ENCODE measurements at regions not wholly inside any gene's neighbourhood (a gene's known extent, or its start where the extent isn't known, plus 50 kb on each side); places are given as distances from the start of the nearest gene placed in this dataset.

DNA sequence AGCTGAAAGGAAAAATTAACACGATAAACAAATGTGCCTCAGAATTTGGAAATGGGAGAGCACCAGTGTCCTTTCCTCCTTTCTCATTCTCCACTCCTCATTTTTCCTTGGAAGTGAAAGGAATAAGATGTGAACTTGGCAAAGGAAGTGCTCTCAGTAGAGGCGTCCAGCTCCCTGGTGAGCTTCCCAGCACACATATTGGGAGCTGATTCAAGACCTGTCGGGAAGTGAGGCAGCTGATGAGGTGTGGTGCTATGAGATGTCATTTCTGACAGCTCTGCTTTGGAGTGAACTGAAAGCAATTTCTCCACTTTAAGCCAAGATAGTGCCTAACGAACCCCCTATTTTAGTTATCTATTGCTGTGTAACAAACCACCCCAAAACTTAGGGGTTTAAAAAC, 238.5 kb upstream of the IRX3 start:
- no peak overlapping the region for H3K27ac ChIP-seq
- H3K36me3 ChIP-seq (ENCODE audit: low read depth): no peaks in the 10 kb centered on the region
- H3K27me3 ChIP-seq (replicated peaks; ENCODE audit: insufficient read depth): no peaks in the 10 kb centered on the region
- in situ Hi-C loops (cut with MboI): no loop called here
- 0 out of 2 replicates have a peak, but pooled peaks cover 4% of the 10 kb centered on the region for H3K4me1 ChIP-seq (ENCODE audit: insufficient read depth)
- WGBS, 2 experiments (ENCODE audit: low coverage in 1 of 2, low lambda C conversion rate in 2 of 2, missing lambda C conversion rate in 2 of 2): 60 to 66% methylated on average over 4 of the region's 4 CpGs
- H3K79me2 ChIP-seq (ENCODE audit: insufficient read depth): no peaks in the 10 kb centered on the region
- no peak overlapping the region for H2AFZ ChIP-seq
- no peaks in the 10 kb centered on the region for H4K20me1 ChIP-seq (ENCODE audit: insufficient read depth)
- TF ChIP-seq EZH2 (IDR thresholded peaks at IDR 0.05; ENCODE audit: insufficient read depth, poor library complexity, severe bottlenecking): no peak
- no peak for TF ChIP-seq EZH2phosphoT487 (IDR thresholded peaks at IDR 0.05; ENCODE audit: insufficient read depth, low read depth)
- H3K9me3 ChIP-seq (ENCODE audit: low read depth): no peaks in the 10 kb centered on the region
- H3K9ac ChIP-seq: no peak overlapping the region
- no peak overlapping the region for H3K4me3 ChIP-seq
- no peak overlapping the region for H3K4me2 ChIP-seq (ENCODE audit: unreplicated experiment)
- no peak for DNase-seq
- H3K9me2 ChIP-seq (ENCODE audit: insufficient read depth): no peaks in the 10 kb centered on the region
- peaks cover 14% of the 10 kb centered on the region for H3F3A ChIP-seq (ENCODE audit: insufficient read depth)

DNA sequence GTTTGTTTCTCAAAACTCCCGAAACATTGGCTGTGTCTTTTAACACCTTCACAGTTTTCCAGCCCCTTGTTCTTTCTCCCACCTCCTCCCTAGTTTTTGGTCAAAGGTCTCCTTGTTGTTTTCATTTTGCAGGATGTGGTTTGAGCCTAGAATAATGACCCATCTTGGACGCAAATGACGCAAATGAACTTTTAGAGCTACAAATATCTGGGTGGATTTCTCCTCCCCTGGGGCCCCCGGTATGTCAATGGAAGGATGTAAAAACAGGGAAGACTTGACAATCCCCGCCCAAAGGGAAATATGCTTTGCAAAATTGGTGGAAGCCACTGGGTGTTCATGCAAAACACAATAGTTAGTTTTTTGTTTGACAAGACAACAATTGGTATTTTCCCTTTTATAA, 236.0 kb upstream of the IRX3 start:
- WGBS, 2 experiments (ENCODE audit: low coverage in 1 of 2, low lambda C conversion rate in 2 of 2, missing lambda C conversion rate in 2 of 2): 79 to 80% methylated on average over 5 of the region's 5 CpGs
- DNase-seq: no peak
- Histone ChIP-seq H3K36me3 (ENCODE audit: low read depth) (no peaks in the 10 kb centered on the region), H3K4me1 (ENCODE audit: insufficient read depth) (0 out of 2 replicates have a peak, but pooled peaks cover 4% of the 10 kb centered on the region), H3K27me3 (replicated peaks; ENCODE audit: insufficient read depth) (no peaks in the 10 kb centered on the region), H4K20me1 (ENCODE audit: insufficient read depth) (no peaks in the 10 kb centered on the region), H3F3A (ENCODE audit: insufficient read depth) (peaks cover 14% of the 10 kb centered on the region), H3K9me2 (ENCODE audit: insufficient read depth) (no peaks in the 10 kb centered on the region), H3K9ac (no peak overlapping the region), H3K9me3 (ENCODE audit: low read depth) (no peaks in the 10 kb centered on the region), H3K4me2 (ENCODE audit: unreplicated experiment) (no peak overlapping the region), H2AFZ (no peak overlapping the region), H3K27ac (no peak overlapping the region), H3K4me3 (no peak overlapping the region), H3K79me2 (ENCODE audit: insufficient read depth) (no peaks in the 10 kb centered on the region)
- TF ChIP-seq EZH2phosphoT487 (IDR thresholded peaks at IDR 0.05; ENCODE audit: insufficient read depth, low read depth) (no peak), EZH2 (IDR thresholded peaks at IDR 0.05; ENCODE audit: insufficient read depth, poor library complexity, severe bottlenecking) (no peak)
- in situ Hi-C loops (cut with MboI): no loop called here

DNA sequence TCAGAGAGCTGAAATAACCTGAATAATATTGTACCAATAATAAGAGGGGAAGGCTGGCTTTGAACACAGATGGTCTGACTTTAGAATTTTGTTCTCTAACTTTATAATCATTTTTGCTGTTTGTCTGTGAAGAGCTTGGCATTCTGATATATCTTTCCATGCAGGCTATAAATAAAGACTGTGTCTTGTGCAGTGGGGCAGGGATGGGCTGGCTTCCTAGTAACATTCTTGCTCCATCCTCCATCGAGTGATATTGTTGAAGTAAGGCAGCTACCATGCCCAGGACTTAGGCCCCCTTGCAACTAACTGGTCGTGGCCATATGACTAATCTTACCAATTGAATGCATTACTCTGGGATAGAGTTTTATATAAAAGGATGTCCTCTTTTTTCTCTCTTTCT, 234.7 kb upstream of the IRX3 start:
- no peaks in the 10 kb centered on the region for H3K9me2 ChIP-seq (ENCODE audit: insufficient read depth)

DNA sequence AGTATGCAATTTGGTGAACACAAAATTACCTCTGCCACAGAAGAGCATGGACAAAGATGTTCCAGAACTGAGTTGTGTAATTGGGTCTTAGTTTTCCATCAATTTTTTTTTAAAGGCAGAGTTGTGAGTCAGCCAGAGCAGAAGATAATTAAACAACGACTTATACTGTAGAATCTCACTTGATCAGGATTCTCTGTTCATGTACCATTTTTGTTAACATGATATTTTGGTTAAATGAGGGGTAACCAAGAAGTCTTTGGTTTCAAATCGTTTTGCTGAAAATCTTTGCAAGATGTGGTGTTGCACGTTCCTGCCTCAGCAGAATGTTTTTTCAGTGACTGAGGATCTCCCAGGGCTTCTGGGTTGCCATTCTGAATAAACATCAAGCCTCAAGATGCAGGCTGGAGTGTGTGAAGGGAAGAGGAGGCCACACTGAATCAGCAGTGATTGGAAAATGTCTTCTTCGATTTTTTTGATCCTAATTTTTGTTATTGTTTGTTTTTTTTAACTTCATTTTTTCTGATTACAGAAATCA, 232.6 kb upstream of the IRX3 start:
- Histone ChIP-seq H3K27me3 (replicated peaks; ENCODE audit: insufficient read depth) (no peaks in the 10 kb centered on the region; the same call in 1 of the 2 replicates), H3K9me2 (ENCODE audit: insufficient read depth) (no peaks in the 10 kb centered on the region), H2AFZ (no peak overlapping the region), H3K27ac (no peak overlapping the region), H4K20me1 (ENCODE audit: insufficient read depth) (no peaks in the 10 kb centered on the region), H3F3A (ENCODE audit: insufficient read depth) (no peaks in the 10 kb centered on the region), H3K79me2 (ENCODE audit: insufficient read depth) (no peaks in the 10 kb centered on the region), H3K4me3 (no peak overlapping the region), H3K4me2 (ENCODE audit: unreplicated experiment) (no peak overlapping the region), H3K9me3 (ENCODE audit: low read depth) (no peaks in the 10 kb centered on the region), H3K36me3 (ENCODE audit: low read depth) (no peaks in the 10 kb centered on the region), H3K9ac (no peak overlapping the region), H3K4me1 (ENCODE audit: insufficient read depth) (no peaks in the 10 kb centered on the region)
- in situ Hi-C loops (cut with MboI): no loop called here
- 42 to 58% methylated on average over 4 of the region's 4 CpGs for WGBS, 2 experiments (ENCODE audit: low coverage in 1 of 2, low lambda C conversion rate in 2 of 2, missing lambda C conversion rate in 2 of 2)
- no peak for DNase-seq
- TF ChIP-seq EZH2phosphoT487 (IDR thresholded peaks at IDR 0.05; ENCODE audit: insufficient read depth, low read depth) (no peak), EZH2 (IDR thresholded peaks at IDR 0.05; ENCODE audit: insufficient read depth, poor library complexity, severe bottlenecking) (no peak)

More for the DNA sequence above, 234.7 kb upstream of the IRX3 start:
- DNase-seq: no peak
- Histone ChIP-seq H3K27me3 (replicated peaks; ENCODE audit: insufficient read depth) (no peaks in the 10 kb centered on the region), H3F3A (ENCODE audit: insufficient read depth) (peaks cover 5% of the 10 kb centered on the region; the same call in 1 of the 2 replicates), H3K4me1 (ENCODE audit: insufficient read depth) (no peaks in the 10 kb centered on the region), H3K9me3 (ENCODE audit: low read depth) (no peaks in the 10 kb centered on the region), H3K36me3 (ENCODE audit: low read depth) (no peaks in the 10 kb centered on the region), H3K4me2 (ENCODE audit: unreplicated experiment) (no peak overlapping the region), H3K9ac (no peak overlapping the region), H3K79me2 (ENCODE audit: insufficient read depth) (no peaks in the 10 kb centered on the region), H3K27ac (no peak overlapping the region), H3K4me3 (no peak overlapping the region), H4K20me1 (ENCODE audit: insufficient read depth) (no peaks in the 10 kb centered on the region), H2AFZ (no peak overlapping the region)
- no peak for TF ChIP-seq EZH2phosphoT487 (IDR thresholded peaks at IDR 0.05; ENCODE audit: insufficient read depth, low read depth)
- 40 to 49% methylated on average over 2 of the region's 2 CpGs for WGBS, 2 experiments (ENCODE audit: low coverage in 1 of 2, low lambda C conversion rate in 2 of 2, missing lambda C conversion rate in 2 of 2)
- in situ Hi-C loops (cut with MboI): no loop called here

DNA sequence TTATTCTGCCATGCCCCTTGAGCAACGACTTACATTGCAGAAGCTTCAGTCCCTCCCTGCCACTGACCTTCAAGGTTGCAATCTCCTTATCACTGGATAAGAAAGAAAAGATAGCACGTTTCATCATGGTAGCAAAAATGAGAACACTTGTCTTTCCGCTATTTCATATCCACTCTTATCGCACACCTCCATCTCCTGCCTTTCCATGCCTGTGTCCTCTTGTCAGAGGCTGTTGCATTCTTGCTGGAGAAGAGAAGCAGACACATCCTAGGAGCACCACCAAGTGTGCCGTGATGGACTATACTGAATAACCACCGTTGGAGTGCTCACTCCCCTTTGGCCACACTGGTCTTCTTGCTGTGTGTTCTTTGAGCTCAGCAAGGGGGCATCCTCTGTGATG, 230.6 kb upstream of the IRX3 start:
- Histone ChIP-seq H3K9ac (no peak overlapping the region), H3F3A (ENCODE audit: insufficient read depth) (no peaks in the 10 kb centered on the region), H3K36me3 (ENCODE audit: low read depth) (no peaks in the 10 kb centered on the region), H3K4me3 (no peak overlapping the region), H3K4me2 (ENCODE audit: unreplicated experiment) (no peak overlapping the region), H3K4me1 (ENCODE audit: insufficient read depth) (no peaks in the 10 kb centered on the region), H3K27me3 (replicated peaks; ENCODE audit: insufficient read depth) (no peaks in the 10 kb centered on the region; the same call in 1 of the 2 replicates), H2AFZ (no peak overlapping the region), H3K27ac (no peak overlapping the region), H3K9me2 (ENCODE audit: insufficient read depth) (no peaks in the 10 kb centered on the region), H4K20me1 (ENCODE audit: insufficient read depth) (no peaks in the 10 kb centered on the region), H3K9me3 (ENCODE audit: low read depth) (no peaks in the 10 kb centered on the region), H3K79me2 (ENCODE audit: insufficient read depth) (no peaks in the 10 kb centered on the region)
- no peak for TF ChIP-seq EZH2phosphoT487 (IDR thresholded peaks at IDR 0.05; ENCODE audit: insufficient read depth, low read depth)
- TF ChIP-seq EZH2 (IDR thresholded peaks at IDR 0.05; ENCODE audit: insufficient read depth, poor library complexity, severe bottlenecking): no peak
- no peak for DNase-seq
- WGBS, 2 experiments (ENCODE audit: low coverage in 1 of 2, low lambda C conversion rate in 2 of 2, missing lambda C conversion rate in 2 of 2): 44 to 52% methylated on average over 6 of the region's 6 CpGs
- in situ Hi-C loops (cut with MboI): no loop called here

All from GM23248 (cell line).